ENCODE measurements at regions not wholly inside any gene's neighbourhood (a gene's known extent, or its start where the extent isn't known, plus 50 kb on each side); places are given as distances from the start of the nearest gene placed in this dataset.

DNA sequence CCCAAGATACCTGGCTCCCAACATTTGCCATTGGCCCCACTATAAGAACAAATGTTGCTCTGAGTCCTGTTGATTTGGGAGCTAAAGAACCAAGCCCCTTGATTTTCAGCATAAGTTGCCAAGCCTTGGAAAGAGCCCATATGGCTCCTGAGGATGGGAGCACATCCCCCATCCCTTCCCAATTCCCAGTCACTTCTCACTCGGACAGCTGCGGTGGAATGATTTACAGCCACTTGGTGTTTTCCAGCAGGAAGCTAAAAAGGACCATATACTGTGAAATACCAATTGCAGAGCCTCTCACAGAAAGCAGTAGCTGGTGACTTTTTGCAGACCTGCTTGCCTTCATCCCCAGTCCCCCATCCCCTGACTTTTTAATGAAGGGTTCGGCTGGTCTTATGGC lies 524.6 kb downstream of the GRIN2A start:
- H3K4me1 Mint-ChIP-seq, result peaks cover 28% of the 10 kb centered on the region
- TF ChIP-seq, protein P1, sequence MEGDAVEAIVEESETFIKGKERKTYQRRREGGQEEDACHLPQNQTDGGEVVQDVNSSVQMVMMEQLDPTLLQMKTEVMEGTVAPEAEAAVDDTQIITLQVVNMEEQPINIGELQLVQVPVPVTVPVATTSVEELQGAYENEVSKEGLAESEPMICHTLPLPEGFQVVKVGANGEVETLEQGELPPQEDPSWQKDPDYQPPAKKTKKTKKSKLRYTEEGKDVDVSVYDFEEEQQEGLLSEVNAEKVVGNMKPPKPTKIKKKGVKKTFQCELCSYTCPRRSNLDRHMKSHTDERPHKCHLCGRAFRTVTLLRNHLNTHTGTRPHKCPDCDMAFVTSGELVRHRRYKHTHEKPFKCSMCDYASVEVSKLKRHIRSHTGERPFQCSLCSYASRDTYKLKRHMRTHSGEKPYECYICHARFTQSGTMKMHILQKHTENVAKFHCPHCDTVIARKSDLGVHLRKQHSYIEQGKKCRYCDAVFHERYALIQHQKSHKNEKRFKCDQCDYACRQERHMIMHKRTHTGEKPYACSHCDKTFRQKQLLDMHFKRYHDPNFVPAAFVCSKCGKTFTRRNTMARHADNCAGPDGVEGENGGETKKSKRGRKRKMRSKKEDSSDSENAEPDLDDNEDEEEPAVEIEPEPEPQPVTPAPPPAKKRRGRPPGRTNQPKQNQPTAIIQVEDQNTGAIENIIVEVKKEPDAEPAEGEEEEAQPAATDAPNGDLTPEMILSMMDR (conservative IDR thresholded peaks at IDR 0.05; ENCODE audit: low read depth in 2 of 2), result no peak
- TF ChIP-seq ZNF331 (CRISPR knock-in tag; IDR thresholded peaks at IDR 0.05; ENCODE audit: low read depth) (no peak), CREB1 (CRISPR knock-in tag; IDR thresholded peaks at IDR 0.05; ENCODE audit: low read depth) (no peak), EZH2 (IDR thresholded peaks at IDR 0.05; ENCODE audit: low read depth, unreplicated experiment) (no peak), EZH2phosphoT487 (IDR thresholded peaks at IDR 0.05; ENCODE audit: unreplicated experiment) (no peak), POLR2AphosphoS5 (IDR thresholded peaks at IDR 0.05; ENCODE audit: low read depth) (no peak), JUNB (IDR thresholded peaks at IDR 0.05; ENCODE audit: unreplicated experiment) (no peak), NANOG (IDR thresholded peaks at IDR 0.05; ENCODE audit: borderline replicate concordance) (no peak), ZNF114 (CRISPR knock-in tag; IDR thresholded peaks at IDR 0.05) (no peak), STAT1 (IDR thresholded peaks at IDR 0.05; ENCODE audit: unreplicated experiment) (no peak)
- TF ChIP-seq, protein P2, sequence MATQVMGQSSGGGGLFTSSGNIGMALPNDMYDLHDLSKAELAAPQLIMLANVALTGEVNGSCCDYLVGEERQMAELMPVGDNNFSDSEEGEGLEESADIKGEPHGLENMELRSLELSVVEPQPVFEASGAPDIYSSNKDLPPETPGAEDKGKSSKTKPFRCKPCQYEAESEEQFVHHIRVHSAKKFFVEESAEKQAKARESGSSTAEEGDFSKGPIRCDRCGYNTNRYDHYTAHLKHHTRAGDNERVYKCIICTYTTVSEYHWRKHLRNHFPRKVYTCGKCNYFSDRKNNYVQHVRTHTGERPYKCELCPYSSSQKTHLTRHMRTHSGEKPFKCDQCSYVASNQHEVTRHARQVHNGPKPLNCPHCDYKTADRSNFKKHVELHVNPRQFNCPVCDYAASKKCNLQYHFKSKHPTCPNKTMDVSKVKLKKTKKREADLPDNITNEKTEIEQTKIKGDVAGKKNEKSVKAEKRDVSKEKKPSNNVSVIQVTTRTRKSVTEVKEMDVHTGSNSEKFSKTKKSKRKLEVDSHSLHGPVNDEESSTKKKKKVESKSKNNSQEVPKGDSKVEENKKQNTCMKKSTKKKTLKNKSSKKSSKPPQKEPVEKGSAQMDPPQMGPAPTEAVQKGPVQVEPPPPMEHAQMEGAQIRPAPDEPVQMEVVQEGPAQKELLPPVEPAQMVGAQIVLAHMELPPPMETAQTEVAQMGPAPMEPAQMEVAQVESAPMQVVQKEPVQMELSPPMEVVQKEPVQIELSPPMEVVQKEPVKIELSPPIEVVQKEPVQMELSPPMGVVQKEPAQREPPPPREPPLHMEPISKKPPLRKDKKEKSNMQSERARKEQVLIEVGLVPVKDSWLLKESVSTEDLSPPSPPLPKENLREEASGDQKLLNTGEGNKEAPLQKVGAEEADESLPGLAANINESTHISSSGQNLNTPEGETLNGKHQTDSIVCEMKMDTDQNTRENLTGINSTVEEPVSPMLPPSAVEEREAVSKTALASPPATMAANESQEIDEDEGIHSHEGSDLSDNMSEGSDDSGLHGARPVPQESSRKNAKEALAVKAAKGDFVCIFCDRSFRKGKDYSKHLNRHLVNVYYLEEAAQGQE (IDR thresholded peaks at IDR 0.05; ENCODE audit: unreplicated experiment), result no peak
- TF ChIP-seq, protein P3, sequence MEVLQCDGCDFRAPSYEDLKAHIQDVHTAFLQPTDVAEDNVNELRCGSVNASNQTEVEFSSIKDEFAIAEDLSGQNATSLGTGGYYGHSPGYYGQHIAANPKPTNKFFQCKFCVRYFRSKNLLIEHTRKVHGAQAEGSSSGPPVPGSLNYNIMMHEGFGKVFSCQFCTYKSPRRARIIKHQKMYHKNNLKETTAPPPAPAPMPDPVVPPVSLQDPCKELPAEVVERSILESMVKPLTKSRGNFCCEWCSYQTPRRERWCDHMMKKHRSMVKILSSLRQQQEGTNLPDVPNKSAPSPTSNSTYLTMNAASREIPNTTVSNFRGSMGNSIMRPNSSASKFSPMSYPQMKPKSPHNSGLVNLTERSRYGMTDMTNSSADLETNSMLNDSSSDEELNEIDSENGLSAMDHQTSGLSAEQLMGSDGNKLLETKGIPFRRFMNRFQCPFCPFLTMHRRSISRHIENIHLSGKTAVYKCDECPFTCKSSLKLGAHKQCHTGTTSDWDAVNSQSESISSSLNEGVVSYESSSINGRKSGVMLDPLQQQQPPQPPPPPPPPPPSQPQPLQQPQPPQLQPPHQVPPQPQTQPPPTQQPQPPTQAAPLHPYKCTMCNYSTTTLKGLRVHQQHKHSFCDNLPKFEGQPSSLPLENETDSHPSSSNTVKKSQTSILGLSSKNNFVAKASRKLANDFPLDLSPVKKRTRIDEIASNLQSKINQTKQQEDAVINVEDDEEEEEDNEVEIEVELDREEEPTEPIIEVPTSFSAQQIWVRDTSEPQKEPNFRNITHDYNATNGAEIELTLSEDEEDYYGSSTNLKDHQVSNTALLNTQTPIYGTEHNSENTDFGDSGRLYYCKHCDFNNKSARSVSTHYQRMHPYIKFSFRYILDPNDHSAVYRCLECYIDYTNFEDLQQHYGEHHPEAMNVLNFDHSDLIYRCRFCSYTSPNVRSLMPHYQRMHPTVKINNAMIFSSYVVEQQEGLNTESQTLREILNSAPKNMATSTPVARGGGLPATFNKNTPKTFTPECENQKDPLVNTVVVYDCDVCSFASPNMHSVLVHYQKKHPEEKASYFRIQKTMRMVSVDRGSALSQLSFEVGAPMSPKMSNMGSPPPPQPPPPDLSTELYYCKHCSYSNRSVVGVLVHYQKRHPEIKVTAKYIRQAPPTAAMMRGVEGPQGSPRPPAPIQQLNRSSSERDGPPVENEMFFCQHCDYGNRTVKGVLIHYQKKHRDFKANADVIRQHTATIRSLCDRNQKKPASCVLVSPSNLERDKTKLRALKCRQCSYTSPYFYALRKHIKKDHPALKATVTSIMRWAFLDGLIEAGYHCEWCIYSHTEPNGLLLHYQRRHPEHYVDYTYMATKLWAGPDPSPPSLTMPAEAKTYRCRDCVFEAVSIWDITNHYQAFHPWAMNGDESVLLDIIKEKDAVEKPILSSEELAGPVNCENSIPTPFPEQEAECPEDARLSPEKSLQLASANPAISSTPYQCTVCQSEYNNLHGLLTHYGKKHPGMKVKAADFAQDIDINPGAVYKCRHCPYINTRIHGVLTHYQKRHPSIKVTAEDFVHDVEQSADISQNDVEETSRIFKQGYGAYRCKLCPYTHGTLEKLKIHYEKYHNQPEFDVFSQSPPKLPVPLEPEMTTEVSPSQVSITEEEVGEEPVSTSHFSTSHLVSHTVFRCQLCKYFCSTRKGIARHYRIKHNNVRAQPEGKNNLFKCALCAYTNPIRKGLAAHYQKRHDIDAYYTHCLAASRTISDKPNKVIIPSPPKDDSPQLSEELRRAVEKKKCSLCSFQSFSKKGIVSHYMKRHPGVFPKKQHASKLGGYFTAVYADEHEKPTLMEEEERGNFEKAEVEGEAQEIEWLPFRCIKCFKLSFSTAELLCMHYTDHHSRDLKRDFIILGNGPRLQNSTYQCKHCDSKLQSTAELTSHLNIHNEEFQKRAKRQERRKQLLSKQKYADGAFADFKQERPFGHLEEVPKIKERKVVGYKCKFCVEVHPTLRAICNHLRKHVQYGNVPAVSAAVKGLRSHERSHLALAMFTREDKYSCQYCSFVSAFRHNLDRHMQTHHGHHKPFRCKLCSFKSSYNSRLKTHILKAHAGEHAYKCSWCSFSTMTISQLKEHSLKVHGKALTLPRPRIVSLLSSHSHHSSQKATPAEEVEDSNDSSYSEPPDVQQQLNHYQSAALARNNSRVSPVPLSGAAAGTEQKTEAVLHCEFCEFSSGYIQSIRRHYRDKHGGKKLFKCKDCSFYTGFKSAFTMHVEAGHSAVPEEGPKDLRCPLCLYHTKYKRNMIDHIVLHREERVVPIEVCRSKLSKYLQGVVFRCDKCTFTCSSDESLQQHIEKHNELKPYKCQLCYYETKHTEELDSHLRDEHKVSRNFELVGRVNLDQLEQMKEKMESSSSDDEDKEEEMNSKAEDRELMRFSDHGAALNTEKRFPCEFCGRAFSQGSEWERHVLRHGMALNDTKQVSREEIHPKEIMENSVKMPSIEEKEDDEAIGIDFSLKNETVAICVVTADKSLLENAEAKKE (CRISPR knock-in tag; IDR thresholded peaks at IDR 0.05), result no peak
- TF ChIP-seq, protein P4, sequence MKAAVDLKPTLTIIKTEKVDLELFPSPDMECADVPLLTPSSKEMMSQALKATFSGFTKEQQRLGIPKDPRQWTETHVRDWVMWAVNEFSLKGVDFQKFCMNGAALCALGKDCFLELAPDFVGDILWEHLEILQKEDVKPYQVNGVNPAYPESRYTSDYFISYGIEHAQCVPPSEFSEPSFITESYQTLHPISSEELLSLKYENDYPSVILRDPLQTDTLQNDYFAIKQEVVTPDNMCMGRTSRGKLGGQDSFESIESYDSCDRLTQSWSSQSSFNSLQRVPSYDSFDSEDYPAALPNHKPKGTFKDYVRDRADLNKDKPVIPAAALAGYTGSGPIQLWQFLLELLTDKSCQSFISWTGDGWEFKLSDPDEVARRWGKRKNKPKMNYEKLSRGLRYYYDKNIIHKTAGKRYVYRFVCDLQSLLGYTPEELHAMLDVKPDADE (IDR thresholded peaks at IDR 0.05), result no peak

More for the DNA sequence above, 524.6 kb downstream of the GRIN2A start:
- peaks cover 3% of the 10 kb centered on the region for H3K27me3 Mint-ChIP-seq (ENCODE audit: insufficient read depth, low read depth, poor library complexity)
- H3K4me3 Mint-ChIP-seq, result no peak overlapping the region
- no peak overlapping the region for H3K27ac ChIP-seq (ENCODE audit: low read depth)
- DNase-seq (ENCODE audit: low spot score) (no peak), ATAC-seq (no peak)
- peaks cover 10% of the 10 kb centered on the region; the same call in 1 of the 2 replicates for H3K4me1 ChIP-seq (ENCODE audit: insufficient read depth)
- H2AFZ ChIP-seq, result no peak overlapping the region
- peaks cover 33% of the 10 kb centered on the region for H3K9me2 ChIP-seq (ENCODE audit: insufficient read depth)
- H3K79me2 ChIP-seq (replicated peaks; ENCODE audit: insufficient read depth), result no peaks in the 10 kb centered on the region
- no peaks in the 10 kb centered on the region for H3K27me3 ChIP-seq (ENCODE audit: insufficient read depth)
- no peaks in the 10 kb centered on the region; the same call in 2 of the 3 replicates for H3K36me3 Mint-ChIP-seq (ENCODE audit: low read depth)
- H3K36me3 ChIP-seq (ENCODE audit: insufficient read depth), result no peaks in the 10 kb centered on the region; the same call in 1 of the 2 replicates
- no peaks in the 10 kb centered on the region; the same call in 2 of the 3 replicates for H3K9me3 Mint-ChIP-seq
- H3K4me2 ChIP-seq, result no peak overlapping the region
- no peak overlapping the region for H3K27ac Mint-ChIP-seq
- H4K20me1 ChIP-seq (replicated peaks; ENCODE audit: insufficient read depth), result no peaks in the 10 kb centered on the region
- no peak overlapping the region for H3K4me3 ChIP-seq
- no peaks in the 10 kb centered on the region for H3F3A ChIP-seq (replicated peaks; ENCODE audit: low read depth)
